ENCODE measurements at regions not wholly inside any gene's neighbourhood (a gene's known extent, or its start where the extent isn't known, plus 50 kb on each side); places are given as distances from the start of the nearest gene placed in this dataset.

GRCh38 chr6:6998194-6998569 is 109.6 kb upstream of the RREB1 start:
- no peak overlapping the region for H3K4me2 ChIP-seq
- DNase-seq (ENCODE audit: low spot score): no peak
- no peak overlapping the region for H3K4me3 ChIP-seq
- WGBS (ENCODE audit: low lambda C conversion rate, missing lambda C conversion rate): 77% methylated on average over 6 of the region's 6 CpGs
- peaks cover 9% of the 10 kb centered on the region for H3K4me1 ChIP-seq (ENCODE audit: insufficient read depth)
- TF ChIP-seq EZH2 (IDR thresholded peaks at IDR 0.05; ENCODE audit: borderline replicate concordance) (no peak), CTCF (IDR thresholded peaks at IDR 0.05; ENCODE audit: poor library complexity) (no peak), EZH2phosphoT487 (IDR thresholded peaks at IDR 0.05; ENCODE audit: low read depth, severe bottlenecking, unreplicated experiment) (no peak)
- H3K9me3 ChIP-seq (ENCODE audit: low read depth): no peaks in the 10 kb centered on the region
- peak overlapping the region; percentile 27 for H3K27ac ChIP-seq
- no peaks in the 10 kb centered on the region for H3K27me3 ChIP-seq
- no peaks in the 10 kb centered on the region for H3K9me2 ChIP-seq (replicated peaks; ENCODE audit: insufficient read depth)
- H4K20me1 ChIP-seq (ENCODE audit: insufficient read depth, poor library complexity, severe bottlenecking): no peaks in the 10 kb centered on the region
- H3K79me2 ChIP-seq: no peaks in the 10 kb centered on the region
- no peak overlapping the region for H2AFZ ChIP-seq
- H3K36me3 ChIP-seq (replicated peaks; ENCODE audit: insufficient read depth, low read depth): no peaks in the 10 kb centered on the region

GRCh38 chr6:7000825-7001777 is 106.7 kb upstream of the RREB1 start:
- Histone ChIP-seq H3K27me3 (no peaks in the 10 kb centered on the region), H3K4me2 (no peak overlapping the region), H3K4me1 (ENCODE audit: insufficient read depth) (peaks cover 9% of the 10 kb centered on the region), H3K4me3 (no peak overlapping the region), H3K9me3 (ENCODE audit: low read depth) (no peaks in the 10 kb centered on the region), H3K79me2 (no peaks in the 10 kb centered on the region), H3K27ac (no peak overlapping the region), H4K20me1 (ENCODE audit: insufficient read depth, poor library complexity, severe bottlenecking) (no peaks in the 10 kb centered on the region), H3K36me3 (replicated peaks; ENCODE audit: insufficient read depth, low read depth) (no peaks in the 10 kb centered on the region), H3K9me2 (replicated peaks; ENCODE audit: insufficient read depth) (no peaks in the 10 kb centered on the region), H2AFZ (no peak overlapping the region)
- TF ChIP-seq CTCF (IDR thresholded peaks at IDR 0.05; ENCODE audit: poor library complexity): no peak
- DNase-seq (ENCODE audit: low spot score): no peak
- 95% methylated on average over 3 of the region's 3 CpGs for WGBS (ENCODE audit: low lambda C conversion rate, missing lambda C conversion rate)

GRCh38 chr6:7003041-7003440 is 104.7 kb upstream of the RREB1 start:
- Histone ChIP-seq H3K36me3 (replicated peaks; ENCODE audit: insufficient read depth, low read depth) (no peaks in the 10 kb centered on the region), H3K9me2 (replicated peaks; ENCODE audit: insufficient read depth) (no peaks in the 10 kb centered on the region), H3K4me1 (ENCODE audit: insufficient read depth) (peaks cover 1% of the 10 kb centered on the region), H3K27me3 (no peaks in the 10 kb centered on the region), H4K20me1 (ENCODE audit: insufficient read depth, poor library complexity, severe bottlenecking) (no peaks in the 10 kb centered on the region), H3K79me2 (no peaks in the 10 kb centered on the region), H2AFZ (no peak overlapping the region), H3K27ac (no peak overlapping the region), H3K9me3 (ENCODE audit: low read depth) (no peaks in the 10 kb centered on the region), H3K4me3 (no peak overlapping the region), H3K4me2 (no peak overlapping the region)
- TF ChIP-seq CTCF (IDR thresholded peaks at IDR 0.05; ENCODE audit: poor library complexity): no peak
- TF ChIP-seq EZH2phosphoT487 (IDR thresholded peaks at IDR 0.05; ENCODE audit: low read depth, severe bottlenecking, unreplicated experiment): no peak
- no peak for TF ChIP-seq EZH2 (IDR thresholded peaks at IDR 0.05; ENCODE audit: borderline replicate concordance)
- 94% methylated on average over 9 of the region's 9 CpGs for WGBS (ENCODE audit: low lambda C conversion rate, missing lambda C conversion rate)
- no peak for DNase-seq (ENCODE audit: low spot score)
